NCI-H2171 (cell line): ENCODE measurements at regions not wholly inside any gene's neighbourhood (a gene's known extent, or its start where the extent isn't known, plus 50 kb on each side); places are given as distances from the start of the nearest gene placed in this dataset.
A peak's percentile ranks its signal among the peaks of the same experiment; 100 is the strongest.

Experiments used
- DNase-seq: peaks from one replicate; lab custom pipeline; 2025; lab: John Stamatoyannopoulos, UW

- DNase-seq = no peak
Measured at GRCh38 chr5:105816961-105817360, 1853.8 kb downstream of the EFNA5 start.

DNA sequence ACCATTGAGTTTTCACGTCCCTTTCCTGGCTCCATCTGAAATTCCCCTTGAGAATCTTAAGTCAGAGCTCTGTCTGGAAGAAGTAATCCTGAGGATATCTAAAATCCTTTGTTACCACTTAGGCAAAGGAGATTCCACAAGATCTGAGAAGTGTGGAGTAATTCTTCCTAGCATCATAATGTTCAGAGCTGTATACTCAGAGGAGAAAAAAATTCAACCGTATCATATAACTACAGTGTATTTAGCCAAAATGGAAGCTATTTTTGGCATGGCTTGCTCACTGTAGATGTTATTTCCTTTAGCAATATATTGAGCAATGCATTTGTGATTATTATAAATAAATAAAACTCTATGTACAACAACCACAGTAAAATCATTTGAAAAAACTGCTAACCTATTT, 1858.4 kb downstream of the EFNA5 start:
- no peak for DNase-seq

DNA sequence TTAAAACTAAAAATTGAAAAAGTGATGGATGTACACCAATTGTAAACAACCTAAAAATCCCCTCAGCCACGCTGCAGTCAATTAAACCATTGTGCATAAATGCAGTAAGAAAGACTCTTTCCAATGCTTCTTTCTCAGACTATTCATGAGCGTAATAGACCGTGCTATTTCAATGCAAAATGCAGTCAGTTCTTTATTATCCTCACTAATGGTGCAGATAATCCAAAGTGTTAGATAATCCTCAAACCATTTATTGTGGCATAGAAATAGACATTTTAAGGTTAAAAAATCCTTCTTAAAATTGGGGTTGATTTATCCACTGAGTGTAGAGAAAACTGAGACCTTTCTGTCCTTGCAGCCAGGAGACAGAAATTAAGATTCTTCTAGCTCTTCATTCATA, 1862.8 kb downstream of the EFNA5 start:
- no peak for DNase-seq

DNA sequence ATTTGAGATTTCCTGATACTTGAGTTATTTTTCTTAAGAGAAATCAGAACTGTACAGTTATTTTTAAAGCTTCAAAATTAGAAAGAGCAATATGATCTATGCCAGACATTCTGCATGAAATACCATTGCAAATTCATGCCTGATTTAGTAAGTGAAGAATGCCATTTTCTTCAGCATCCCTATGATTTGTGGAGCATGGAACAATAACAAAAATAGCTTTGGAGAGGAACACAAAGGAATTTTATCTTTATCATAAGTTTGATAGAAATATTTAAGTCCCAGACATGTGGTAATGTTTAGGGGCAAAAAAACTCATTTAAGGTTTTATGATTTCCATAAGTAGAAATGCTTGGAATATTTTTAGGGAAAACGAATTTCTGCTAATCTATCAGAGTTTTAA, 1863.4 kb downstream of the EFNA5 start:
- DNase-seq = no peak

DNA sequence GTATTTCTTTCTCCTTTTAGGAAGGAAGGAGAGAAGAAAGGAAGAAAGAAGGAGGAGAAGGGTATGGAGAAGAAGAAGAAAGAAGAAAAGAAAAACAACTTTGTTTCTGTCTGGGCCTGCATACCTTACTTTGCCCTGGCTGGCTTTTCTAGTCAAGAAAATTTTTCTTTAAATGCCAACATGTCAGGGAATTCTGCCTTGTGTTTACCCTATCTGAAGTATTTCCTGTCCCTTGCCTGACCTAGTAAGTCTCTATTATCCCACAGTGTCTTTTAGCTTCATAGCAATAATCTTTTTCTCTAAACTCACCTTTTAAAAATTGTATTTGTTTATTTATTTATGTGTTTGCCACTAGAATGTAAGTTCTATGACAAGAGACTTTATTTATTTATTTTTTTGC, 1864.1 kb downstream of the EFNA5 start:
- no peak for DNase-seq

DNA sequence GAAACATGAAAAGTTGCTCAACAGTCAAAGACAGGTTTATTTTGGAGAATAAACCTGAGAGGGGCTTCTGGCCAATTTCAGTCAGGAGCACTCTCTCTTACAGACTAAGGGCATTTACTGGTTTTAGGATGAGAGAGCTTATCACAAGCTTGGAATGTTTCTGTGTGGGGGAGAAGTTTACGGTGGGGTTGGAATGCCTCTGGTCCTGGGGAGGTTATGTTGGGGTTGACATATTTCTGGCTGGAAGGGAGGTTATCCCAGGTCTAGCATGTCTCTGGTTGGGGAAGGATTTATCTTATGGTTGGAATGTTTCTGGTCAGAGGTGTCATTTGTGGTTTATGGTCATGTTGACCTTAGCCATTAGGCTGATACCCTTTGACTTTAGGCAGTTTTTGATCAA, 1867.3 kb downstream of the EFNA5 start:
- no peak for DNase-seq

GRCh38 chr5:105794578-105794977, 1876.2 kb downstream of the EFNA5 start:
- DNase-seq = no peak

DNA sequence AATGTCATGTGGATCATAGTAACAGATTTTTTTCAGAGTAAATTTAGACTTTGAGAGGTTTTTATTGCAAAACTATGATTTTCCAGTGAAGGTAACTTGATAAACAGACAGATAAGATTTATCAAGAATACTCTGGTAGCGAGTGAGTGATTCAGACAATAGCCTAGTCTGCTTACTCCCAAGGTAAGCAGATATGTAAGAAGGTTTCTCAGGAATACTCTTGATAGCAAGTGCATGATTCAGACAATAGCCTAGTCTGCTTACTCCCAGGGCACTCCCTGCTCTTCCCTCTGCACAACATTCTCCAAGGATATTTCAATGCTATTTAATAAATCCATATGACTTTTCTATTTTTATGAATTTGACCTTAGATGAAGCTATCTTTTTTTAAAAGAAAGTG, 1881.5 kb downstream of the EFNA5 start:
- no peak for DNase-seq

DNA sequence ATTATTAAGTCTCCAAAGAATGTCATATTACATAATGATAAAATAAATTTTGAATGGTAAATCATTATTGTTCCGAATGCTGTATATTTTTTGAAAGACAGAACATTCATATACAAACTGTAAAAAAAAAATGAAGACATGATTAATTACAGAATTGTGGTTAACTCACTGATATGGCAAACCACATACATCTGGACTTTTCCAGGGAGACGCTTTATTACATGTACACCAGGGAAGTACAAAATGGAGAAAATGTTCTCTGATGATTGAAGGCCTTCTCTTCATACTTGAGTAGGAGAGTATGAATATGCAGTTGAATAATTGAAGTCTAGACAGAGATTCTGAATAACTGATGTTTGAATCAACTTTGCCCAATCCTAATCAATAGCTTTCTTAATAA, 1886.9 kb downstream of the EFNA5 start:
- peak; percentile 9 for DNase-seq

DNA sequence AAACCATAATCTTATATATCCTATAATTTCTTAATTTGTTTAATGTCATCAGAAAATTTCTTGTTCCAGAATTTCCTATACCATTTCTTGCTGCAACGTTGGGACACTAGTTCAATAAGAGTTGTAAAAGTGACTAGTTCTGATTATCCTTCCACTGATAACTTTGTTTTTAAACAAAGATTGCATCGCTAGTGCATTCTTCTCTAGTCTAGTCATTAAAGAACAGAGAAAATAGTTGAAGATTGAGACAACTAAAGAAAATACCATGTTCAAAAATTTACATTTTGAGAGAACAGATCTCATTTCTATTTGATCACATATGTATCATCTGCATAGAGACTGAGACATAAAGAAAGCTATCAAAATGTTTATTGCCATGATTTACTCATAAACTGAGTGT, 1888.2 kb downstream of the EFNA5 start:
- DNase-seq = no peak

GRCh38 chr5:105773241-105773640, 1897.5 kb downstream of the EFNA5 start:
- DNase-seq = no peak

GRCh38 chr5:105767267-105767666, 1903.5 kb downstream of the EFNA5 start:
- no peak for DNase-seq

DNA sequence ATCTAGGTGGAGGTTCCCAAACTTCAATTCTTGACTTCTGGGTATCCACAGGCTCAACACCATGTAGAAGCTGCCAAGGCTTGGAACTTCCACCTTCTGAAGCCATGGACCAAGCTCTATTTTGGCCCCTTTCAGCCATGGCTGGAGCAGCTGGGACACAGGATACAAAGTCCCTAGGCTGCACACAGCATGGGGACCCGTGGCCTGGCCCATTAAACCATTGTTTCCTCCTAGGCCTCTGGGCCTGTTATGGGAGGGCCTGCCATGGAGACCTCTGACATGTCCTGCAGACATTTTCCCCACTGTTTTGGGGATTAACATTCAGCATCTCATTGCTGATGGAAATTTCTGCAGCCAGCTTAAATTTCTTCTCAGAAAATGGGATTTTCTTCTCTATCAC, 1908.0 kb downstream of the EFNA5 start:
- DNase-seq = no peak

GRCh38 chr5:105754056-105754455, 1916.7 kb downstream of the EFNA5 start:
- DNase-seq = no peak

DNA sequence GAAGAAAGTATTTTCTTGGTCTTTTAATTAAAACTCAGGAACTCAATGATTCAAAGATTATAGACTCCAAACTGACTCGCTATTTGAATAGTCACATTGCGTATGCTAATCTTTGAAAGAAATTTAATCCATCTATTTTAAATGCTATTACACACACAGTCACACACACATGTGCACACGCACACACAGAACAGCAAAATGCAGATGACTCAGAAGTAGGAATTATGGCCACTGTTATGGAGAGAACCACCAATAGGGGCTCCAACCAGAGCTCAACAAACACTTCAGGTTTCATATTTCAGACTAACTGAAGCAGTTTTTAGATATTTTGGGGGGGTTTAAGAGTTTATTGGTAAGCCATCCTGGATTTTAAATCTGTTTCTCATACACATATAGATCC, 1917.9 kb downstream of the EFNA5 start:
- DNase-seq = no peak

- DNase-seq = no peak
Measured at GRCh38 chr5:105751908-105752307, 1918.8 kb downstream of the EFNA5 start.

DNA sequence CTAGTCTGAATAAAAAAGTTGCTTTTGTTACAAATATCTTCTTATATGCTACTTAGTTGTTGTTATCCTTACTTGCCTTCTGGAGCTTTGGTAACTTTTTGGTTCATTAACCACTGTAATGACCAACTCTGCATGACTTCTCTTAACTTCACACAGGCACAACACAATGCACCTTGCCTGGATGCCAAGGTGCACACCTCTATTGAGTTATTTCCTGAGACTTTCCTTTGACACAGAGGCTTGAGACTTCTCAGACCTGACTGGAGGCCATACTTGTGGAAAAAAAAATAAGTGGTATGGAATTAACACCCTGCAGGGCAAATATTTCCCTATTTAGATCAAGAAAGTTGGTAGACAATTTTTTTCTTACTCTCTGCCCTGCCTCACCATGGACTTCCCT, 1925.6 kb downstream of the EFNA5 start:
- no peak for DNase-seq

- DNase-seq = no peak
Measured at GRCh38 chr5:105740242-105740641, 1930.5 kb downstream of the EFNA5 start.

- no peak for DNase-seq
Measured at GRCh38 chr5:105739732-105740131, 1931.0 kb downstream of the EFNA5 start.

GRCh38 chr5:105735704-105736103, 1935.0 kb downstream of the EFNA5 start:
- no peak for DNase-seq

GRCh38 chr5:105730982-105731381, 1939.8 kb downstream of the EFNA5 start:
- DNase-seq = no peak

- DNase-seq = no peak
Measured at GRCh38 chr5:105726093-105726492, 1944.6 kb downstream of the EFNA5 start.

DNA sequence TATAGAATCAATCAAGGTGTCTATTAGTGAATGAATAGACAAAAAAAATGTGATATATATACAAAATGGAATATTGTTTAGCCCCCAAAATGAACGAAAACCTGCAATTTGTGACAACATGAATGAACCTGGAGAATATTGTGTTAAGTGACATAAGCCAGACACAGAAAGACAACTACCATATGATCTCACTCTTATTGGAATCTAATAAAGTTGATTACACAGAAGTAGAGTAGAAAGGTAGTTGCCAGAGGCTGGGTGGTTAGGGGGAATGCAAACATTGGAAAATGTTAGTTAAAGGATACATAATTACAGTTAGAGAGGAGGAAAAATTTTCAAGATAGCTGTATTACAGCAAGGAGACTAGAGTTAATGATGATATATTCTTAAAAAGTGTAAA, 1962.3 kb downstream of the EFNA5 start:
- DNase-seq = no peak

- DNase-seq = no peak
Measured at GRCh38 chr5:105702323-105702722, 1968.4 kb downstream of the EFNA5 start.

DNA sequence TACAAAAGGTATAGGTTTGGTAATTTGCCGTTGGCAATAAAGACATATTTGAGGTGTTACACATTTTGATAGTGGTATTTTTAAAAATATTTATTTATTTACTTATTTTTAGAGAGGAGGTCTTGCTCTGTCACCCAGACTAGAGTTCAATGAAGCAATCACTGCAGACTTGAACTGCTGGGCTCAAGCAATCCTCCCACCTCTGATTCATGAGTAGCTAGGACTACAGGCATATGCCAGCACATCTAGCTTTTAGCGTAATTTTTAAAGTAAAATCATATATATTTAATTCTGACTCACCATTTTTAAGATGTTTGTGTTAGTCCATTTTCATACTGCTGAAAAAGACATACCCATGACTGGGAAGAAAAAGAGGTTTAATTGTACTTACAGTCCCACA, 1974.3 kb downstream of the EFNA5 start:
- no peak for DNase-seq
